Keratinocyte (primary cell): ENCODE measurements at regions not wholly inside any gene's neighbourhood (a gene's known extent, or its start where the extent isn't known, plus 50 kb on each side); places are given as distances from the start of the nearest gene placed in this dataset.

Experiments
- DNase-seq: peaks from one replicate; pipeline ENCODE4 v3.0.0-alpha.2; 2011; ENCODE audit warnings: low read depth, missing footprints, low spot score
- FAIRE-seq: peaks from 2 replicates; lab custom pipeline; 2011; peaks lifted over from hg19 to GRCh38; lab: Jason Lieb, UNC
- H2AFZ ChIP-seq: 2 replicates; pipeline ENCODE4 v1.6.0; 2012; ENCODE audit warnings: low read length, control low read depth, inconsistent platforms; ENCODE audit not compliant: control insufficient read depth
- H3K27ac ChIP-seq: 2 replicates; pipeline ENCODE4 v1.5.1; 2011; ENCODE audit warnings: low read length; ENCODE audit not compliant: control insufficient read depth, insufficient read depth
- H3K27me3 ChIP-seq: 3 replicates; pipeline ENCODE4 v1.6.0; 2011; ENCODE audit warnings: low read length; ENCODE audit not compliant: control insufficient read depth, insufficient read depth; ENCODE audit errors: extremely low read depth
- H3K36me3 ChIP-seq, 2 experiments: 2 replicates in 1 of 2; 3 replicates in 1 of 2; pipeline ENCODE4 v1.5.1; 2011; ENCODE audit warnings: low read length in 2 of 2, mild to moderate bottlenecking in 1 of 2; ENCODE audit not compliant: control insufficient read depth in 2 of 2, insufficient read depth in 2 of 2; ENCODE audit errors: extremely low read depth in 1 of 2
- H3K4me1 ChIP-seq: 3 replicates; pipeline ENCODE4 v1.5.1; 2011; ENCODE audit warnings: low read length; ENCODE audit not compliant: control insufficient read depth, insufficient read depth; ENCODE audit errors: extremely low read depth
- H3K4me2 ChIP-seq: 3 replicates; pipeline ENCODE4 v1.6.0; 2011; ENCODE audit warnings: low read depth, low read length; ENCODE audit not compliant: control insufficient read depth, insufficient read depth; ENCODE audit errors: extremely low read depth
- H3K4me3 ChIP-seq, 3 experiments: fragments of 200-600 bp in 1 of 3; sonication (generic) in 1 of 3; 2 replicates in 2 of 3; 3 replicates in 1 of 3; pipeline ENCODE4 v1.5.1; 2011 to 2016; ENCODE audit warnings: low read length in 3 of 3, mild to moderate bottlenecking in 3 of 3, control low read depth in 2 of 3, inconsistent platforms in 1 of 3, low read depth in 1 of 3, mixed read lengths in 1 of 3, mixed run types in 1 of 3, moderate library complexity in 1 of 3; ENCODE audit not compliant: control insufficient read depth in 2 of 3, insufficient read depth in 2 of 3; ENCODE audit errors: extremely low read depth in 1 of 3
- H3K79me2 ChIP-seq: 2 replicates; pipeline ENCODE4 v1.6.0; 2012; ENCODE audit warnings: low read length; ENCODE audit not compliant: control insufficient read depth, insufficient read depth
- H3K9ac ChIP-seq: 3 replicates; pipeline ENCODE4 v1.6.0; 2011; ENCODE audit warnings: low read length; ENCODE audit not compliant: control insufficient read depth, insufficient read depth; ENCODE audit errors: extremely low read depth
- H3K9me1 ChIP-seq: 3 replicates; pipeline ENCODE4 v1.6.0; 2011; ENCODE audit warnings: low read length; ENCODE audit not compliant: control insufficient read depth, insufficient read depth; ENCODE audit errors: extremely low read depth
- H3K9me3 ChIP-seq: 2 replicates; pipeline ENCODE4 v1.5.1; 2012; ENCODE audit warnings: low read depth, low read length; ENCODE audit not compliant: control insufficient read depth
- H4K20me1 ChIP-seq: 3 replicates; pipeline ENCODE4 v1.6.0; 2011; ENCODE audit warnings: low read length; ENCODE audit not compliant: control insufficient read depth, insufficient read depth; ENCODE audit errors: extremely low read depth
- EZH2 ChIP-seq: IDR thresholded peaks from one replicate; pipeline ENCODE4 v1.6.1; 2012; ENCODE audit warnings: inconsistent platforms, mild to moderate bottlenecking, low read length, moderate library complexity
- dilution Hi-C: fragments of 300-500 bp; cut with MboI; formaldehyde crosslinking; loops from one replicate; pipeline ENCODE4 v1.7.0; 2020; ENCODE audit warnings: low sequenced_read_pairs; ENCODE audit not compliant: extremely low pct_ligation_motif_present
- TF ChIP-seq, protein P1 (sequence below), 3 experiments: IDR thresholded peaks in 1 of 3; conservative IDR thresholded peaks in 1 of 3; optimal IDR thresholded peaks in 1 of 3; 2 replicates in 2 of 3; 3 replicates in 1 of 3; pipeline versions ENCODE3 to v1.5.1; 2011; ENCODE audit warnings: low read length in 3 of 3, mild to moderate bottlenecking in 3 of 3, moderate library complexity in 2 of 3, control low read depth in 1 of 3, inconsistent platforms in 1 of 3; ENCODE audit not compliant: insufficient read depth in 2 of 3; ENCODE audit errors: extremely low read depth in 1 of 3

- Histone ChIP-seq H4K20me1 (no peaks in the 10 kb centered on the region), H3K9me1 (no peaks in the 10 kb centered on the region), H3K4me2 (no peak overlapping the region), H3K79me2 (no peaks in the 10 kb centered on the region), H2AFZ (no peak overlapping the region), H3K27me3 (no peaks in the 10 kb centered on the region), H3K9ac (no peak overlapping the region), H3K4me1 (no peaks in the 10 kb centered on the region), H3K36me3 (no peaks in the 10 kb centered on the region), H3K4me3 (no peak overlapping the region), H3K27ac (no peak overlapping the region), H3K9me3 (no peaks in the 10 kb centered on the region)
- no peak for TF ChIP-seq EZH2
- TF ChIP-seq, protein P1, sequence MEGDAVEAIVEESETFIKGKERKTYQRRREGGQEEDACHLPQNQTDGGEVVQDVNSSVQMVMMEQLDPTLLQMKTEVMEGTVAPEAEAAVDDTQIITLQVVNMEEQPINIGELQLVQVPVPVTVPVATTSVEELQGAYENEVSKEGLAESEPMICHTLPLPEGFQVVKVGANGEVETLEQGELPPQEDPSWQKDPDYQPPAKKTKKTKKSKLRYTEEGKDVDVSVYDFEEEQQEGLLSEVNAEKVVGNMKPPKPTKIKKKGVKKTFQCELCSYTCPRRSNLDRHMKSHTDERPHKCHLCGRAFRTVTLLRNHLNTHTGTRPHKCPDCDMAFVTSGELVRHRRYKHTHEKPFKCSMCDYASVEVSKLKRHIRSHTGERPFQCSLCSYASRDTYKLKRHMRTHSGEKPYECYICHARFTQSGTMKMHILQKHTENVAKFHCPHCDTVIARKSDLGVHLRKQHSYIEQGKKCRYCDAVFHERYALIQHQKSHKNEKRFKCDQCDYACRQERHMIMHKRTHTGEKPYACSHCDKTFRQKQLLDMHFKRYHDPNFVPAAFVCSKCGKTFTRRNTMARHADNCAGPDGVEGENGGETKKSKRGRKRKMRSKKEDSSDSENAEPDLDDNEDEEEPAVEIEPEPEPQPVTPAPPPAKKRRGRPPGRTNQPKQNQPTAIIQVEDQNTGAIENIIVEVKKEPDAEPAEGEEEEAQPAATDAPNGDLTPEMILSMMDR (optimal IDR thresholded peaks at IDR 0.05 in 1 of 3, IDR thresholded peaks at IDR 0.05 in 1 of 3, conservative IDR thresholded peaks at IDR 0.05 in 1 of 3; ENCODE audit: extremely low read depth in 1 of 3, insufficient read depth in 2 of 3, low read length in 3 of 3): no peak
- FAIRE-seq (no peak), DNase-seq (no peak)
- dilution Hi-C loops: no loop called here
Measured at GRCh38 chr3:117536006-117536405, 826.4 kb downstream of the TUSC7 start.

DNA sequence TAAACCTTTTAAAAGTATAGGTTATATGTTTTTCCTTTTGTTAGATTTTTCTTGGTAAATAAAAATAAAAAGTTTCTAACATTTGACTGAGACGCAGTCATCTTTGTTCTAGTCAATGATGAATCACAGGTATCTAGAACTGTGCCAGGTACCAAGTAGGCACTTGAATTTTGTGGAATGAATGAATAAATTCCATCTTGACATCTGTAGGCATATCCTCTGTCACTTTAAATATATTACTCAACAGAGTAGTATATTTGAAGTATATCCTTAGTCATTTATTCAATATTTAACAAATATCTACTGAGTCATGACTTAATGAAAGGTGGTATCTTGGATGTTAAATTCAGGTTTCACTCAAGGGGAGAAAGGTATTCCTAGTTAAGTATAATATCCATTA is 828.4 kb downstream of the TUSC7 start:
- no peak overlapping the region for H3K4me3 ChIP-seq
- FAIRE-seq (no peak), DNase-seq (no peak)
- no peak for TF ChIP-seq EZH2
- TF ChIP-seq, protein P1 (optimal IDR thresholded peaks at IDR 0.05 in 1 of 3, IDR thresholded peaks at IDR 0.05 in 1 of 3, conservative IDR thresholded peaks at IDR 0.05 in 1 of 3; ENCODE audit: extremely low read depth in 1 of 3, insufficient read depth in 2 of 3, low read length in 3 of 3): no peak
- H2AFZ ChIP-seq: no peak overlapping the region
- no peaks in the 10 kb centered on the region for H3K9me3 ChIP-seq
- H3K79me2 ChIP-seq: no peaks in the 10 kb centered on the region
- H3K9ac ChIP-seq: no peak overlapping the region
- dilution Hi-C loops: no loop called here
- no peaks in the 10 kb centered on the region for H3K9me1 ChIP-seq
- no peaks in the 10 kb centered on the region for H3K4me1 ChIP-seq
- no peaks in the 10 kb centered on the region for H4K20me1 ChIP-seq
- H3K27me3 ChIP-seq: no peaks in the 10 kb centered on the region
- no peak overlapping the region for H3K27ac ChIP-seq
- H3K4me2 ChIP-seq: no peak overlapping the region
- H3K36me3 ChIP-seq: no peaks in the 10 kb centered on the region
